GM18517 (cell line): ENCODE measurements at regions not wholly inside any gene's neighbourhood (a gene's known extent, or its start where the extent isn't known, plus 50 kb on each side); places are given as distances from the start of the nearest gene placed in this dataset.

Experiments
- ATAC-seq: cut with Tn5 transposase; IDR thresholded peaks from one replicate; pipeline ENCODE4 v1.9.1; 2021; ENCODE audit warnings: mild to moderate bottlenecking, moderate library complexity; ENCODE audit not compliant: unreplicated experiment

GRCh38 chr18:24530630-24531111 is 70.2 kb downstream of the HRH4 start:
- no peak for ATAC-seq

- ATAC-seq, result no peak
Observed at GRCh38 chr18:24534271-24534670, 73.8 kb downstream of the HRH4 start.

GRCh38 chr18:24534737-24535136 is 74.3 kb downstream of the HRH4 start:
- ATAC-seq, result no peak

DNA sequence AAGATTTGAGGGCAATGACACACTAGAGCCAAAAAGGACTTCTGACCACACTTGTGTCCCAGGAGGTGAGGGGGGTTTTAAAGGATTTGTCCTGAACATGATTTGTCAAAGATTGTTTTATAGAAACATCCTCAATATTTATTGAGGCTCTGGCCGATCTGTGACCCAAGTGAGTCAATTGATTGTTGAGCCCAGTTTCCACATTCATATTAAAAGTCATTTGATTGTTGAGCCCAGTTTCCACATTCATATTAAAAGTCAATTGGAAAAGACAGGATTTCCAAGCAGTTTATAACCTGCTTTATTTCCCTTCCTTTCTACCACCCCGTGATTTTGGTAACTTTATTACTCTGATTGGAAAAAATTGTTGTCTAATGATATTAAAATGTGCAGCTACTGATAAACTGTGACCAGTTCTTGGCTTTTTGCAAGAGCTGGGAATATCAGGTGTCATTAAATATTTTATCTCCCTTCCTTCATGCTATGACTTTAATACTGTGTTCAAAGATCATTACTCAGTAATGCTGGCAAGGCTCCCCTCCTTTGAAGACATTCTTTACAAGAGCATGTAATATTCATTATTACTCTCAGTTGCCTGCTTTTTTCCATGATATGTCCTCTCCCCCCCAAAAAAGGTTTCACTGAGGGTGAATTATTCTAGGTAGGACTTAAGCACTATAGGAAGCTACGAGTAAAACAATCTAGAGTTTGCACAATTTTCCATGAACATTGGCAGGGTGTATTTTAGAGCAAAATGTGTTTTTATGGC is 75.3 kb downstream of the HRH4 start:
- no peak for ATAC-seq

DNA sequence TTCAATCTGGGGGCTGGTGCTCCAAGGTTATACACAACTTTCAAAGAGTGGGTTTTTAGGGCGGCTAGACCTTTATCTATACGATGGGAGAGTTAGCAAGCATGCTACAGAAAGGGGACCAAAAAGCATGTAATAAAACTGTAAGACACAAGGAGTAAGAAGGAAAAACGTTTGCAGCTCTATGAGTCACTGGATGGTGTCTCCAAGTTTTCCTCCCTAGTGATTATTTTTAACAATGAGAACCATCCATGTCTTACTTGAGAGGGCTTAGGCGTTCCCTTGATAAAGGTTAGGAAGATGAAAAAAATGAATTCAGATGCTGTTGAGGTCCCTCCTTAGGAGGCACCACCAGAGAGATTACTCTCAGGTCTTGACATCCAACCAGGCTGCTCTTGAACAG is 75.9 kb downstream of the HRH4 start:
- ATAC-seq, result no peak

DNA sequence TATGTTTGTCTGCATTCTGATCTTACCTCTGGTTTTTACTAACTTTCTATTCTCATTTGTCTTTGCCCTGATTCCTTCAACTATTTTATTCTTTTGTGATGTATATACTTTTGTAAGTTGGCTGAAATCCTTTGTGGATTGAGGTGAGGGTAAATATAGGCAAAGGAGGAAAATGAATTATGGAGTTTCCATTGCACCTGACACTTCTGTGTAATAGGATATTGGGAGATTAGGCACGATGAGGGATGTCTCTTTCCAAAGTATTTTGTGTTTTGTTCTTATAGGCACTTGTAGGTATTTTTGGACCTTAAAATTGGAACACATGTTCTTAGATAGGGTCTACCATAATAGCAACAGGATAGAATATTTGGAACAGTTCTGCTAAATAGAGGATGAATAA is 76.4 kb downstream of the HRH4 start:
- no peak for ATAC-seq

DNA sequence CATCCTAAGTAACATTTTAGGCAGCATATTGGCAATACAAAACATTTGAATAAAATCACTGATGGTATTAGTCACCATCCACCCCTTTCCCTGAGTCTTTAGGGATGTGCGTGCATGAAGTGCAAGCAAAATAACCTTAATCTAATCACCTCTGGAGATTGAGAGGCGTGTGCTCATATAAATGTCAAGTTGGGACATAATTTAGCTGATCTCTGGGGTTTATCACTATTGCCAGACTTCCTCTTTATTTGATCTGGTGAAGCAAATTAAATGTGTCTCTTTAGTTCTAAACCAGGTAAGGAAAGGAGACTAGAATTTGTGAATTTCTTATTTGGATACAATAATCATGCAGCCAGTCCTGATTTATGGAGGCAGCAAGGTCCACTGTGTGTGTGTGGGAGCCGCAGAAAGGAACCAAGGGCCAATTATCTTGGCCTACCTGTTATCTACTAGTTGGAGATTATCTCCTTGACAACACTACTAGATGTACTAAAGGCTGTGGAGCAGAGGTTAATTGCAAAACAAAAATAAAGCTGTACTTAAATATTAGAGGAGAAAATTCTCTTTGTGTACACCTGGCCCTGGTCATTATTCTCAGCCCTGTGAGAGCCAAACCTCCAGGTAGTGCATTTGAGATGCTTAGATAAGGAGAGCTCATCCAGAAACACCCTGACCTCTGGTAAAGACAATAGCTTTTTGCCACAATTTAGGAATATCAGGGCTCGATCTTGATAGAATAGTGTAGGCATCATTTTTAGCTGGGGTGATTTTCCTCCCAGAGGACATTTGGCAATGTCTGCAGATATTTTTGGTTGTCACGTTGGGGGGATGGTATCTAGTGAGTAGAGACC is 78.2 kb downstream of the HRH4 start:
- ATAC-seq, result no peak

- ATAC-seq, result no peak
Observed at GRCh38 chr18:24539866-24540617, 79.6 kb downstream of the HRH4 start.

DNA sequence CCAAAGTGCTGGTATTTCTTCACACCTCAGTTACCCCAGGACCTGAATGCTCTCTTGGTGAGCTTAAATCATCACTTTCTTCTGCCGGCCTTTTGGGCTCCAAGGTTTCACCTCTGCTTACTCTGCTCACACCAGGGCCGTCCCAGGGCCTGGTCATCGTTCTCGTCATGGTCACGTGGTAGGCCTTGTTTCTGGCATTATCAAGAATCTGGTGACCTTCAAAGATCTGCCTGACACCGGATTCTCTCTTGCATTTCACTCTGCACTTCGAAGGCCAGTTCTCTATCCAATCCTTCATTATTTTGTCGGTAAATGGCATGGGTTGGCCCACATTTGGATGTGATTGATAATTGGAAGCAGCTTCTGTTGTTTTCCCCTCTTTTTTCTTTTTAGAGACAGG is 80.5 kb downstream of the HRH4 start:
- no peak for ATAC-seq

GRCh38 chr18:24543086-24543794 is 82.8 kb downstream of the HRH4 start:
- no peak for ATAC-seq

DNA sequence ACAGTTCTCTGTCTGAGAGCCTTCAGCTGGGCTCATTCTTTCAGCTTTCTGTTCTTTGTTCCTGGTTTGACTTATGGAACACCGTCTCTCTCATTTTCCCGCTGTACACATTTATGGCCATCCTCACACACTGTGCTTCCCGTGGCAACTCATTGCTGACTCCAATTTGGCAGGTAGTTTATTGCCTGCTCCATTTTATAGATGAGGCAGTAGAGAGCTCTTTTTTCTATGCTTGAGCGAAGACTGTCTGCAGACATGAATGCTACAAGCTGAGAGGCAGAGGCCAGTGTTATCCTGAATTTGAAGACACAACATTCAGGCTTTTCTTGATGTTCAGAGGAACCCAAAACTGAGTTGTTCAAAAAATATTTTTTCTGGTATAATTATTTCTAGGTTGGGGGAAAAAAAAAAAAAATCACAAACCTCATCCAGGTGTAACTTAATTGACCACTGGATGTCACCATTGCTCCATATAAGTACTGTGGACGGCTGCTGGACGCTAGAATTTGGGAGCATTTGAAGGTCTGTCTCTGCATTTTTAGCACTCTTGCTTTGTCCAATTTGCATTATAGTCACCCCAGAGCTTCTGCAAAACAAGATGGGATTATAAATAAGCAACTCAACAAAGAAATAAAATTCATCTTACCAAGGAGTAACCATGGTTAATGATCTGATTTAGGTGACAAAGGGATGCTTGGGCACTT is 83.5 kb downstream of the HRH4 start:
- ATAC-seq, result no peak

DNA sequence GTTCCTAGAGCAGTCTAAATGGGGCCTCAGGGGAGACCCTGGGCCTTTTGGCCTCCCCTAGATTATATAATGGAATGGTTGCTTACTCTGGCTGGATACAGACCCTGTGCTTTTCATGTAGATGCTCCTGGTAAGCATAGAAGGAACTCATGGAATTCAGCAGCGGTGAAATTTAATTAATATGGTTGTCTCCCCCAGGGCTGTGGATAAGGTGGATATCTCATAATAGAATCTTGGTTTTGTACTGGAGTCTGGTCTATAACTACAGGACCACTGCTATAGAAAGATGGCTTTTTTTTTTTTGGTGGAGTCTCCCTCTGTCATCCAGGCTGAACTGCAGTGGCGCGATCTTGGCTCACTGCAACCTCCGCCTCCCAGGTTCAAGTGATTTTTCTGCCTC is 84.5 kb downstream of the HRH4 start:
- ATAC-seq, result no peak

GRCh38 chr18:24545651-24546050 is 85.2 kb downstream of the HRH4 start:
- no peak for ATAC-seq

GRCh38 chr18:24546307-24546706 is 85.9 kb downstream of the HRH4 start:
- no peak for ATAC-seq

DNA sequence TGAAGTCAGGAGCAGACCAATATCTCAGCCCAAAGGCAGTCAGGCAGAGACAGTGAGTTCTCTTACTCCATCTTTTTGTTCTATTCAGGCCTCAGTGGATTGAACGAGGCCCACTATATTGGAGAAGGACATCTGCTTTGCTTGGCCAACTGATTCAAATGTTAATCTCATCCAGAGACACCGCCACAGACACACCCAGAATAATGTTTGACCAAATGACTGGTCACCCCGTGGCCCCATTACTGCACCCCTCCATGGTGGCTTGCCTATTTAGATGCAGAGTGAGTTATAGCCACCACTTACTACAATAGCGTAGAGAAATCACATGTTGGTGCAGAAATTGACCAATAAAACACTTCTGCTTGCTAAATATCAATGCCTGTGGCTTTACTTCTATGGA is 88.1 kb downstream of the HRH4 start:
- ATAC-seq, result no peak

GRCh38 chr18:24552218-24552617 is 91.8 kb downstream of the HRH4 start:
- no peak for ATAC-seq

GRCh38 chr18:24553571-24554285 is 93.3 kb downstream of the HRH4 start:
- no peak for ATAC-seq

DNA sequence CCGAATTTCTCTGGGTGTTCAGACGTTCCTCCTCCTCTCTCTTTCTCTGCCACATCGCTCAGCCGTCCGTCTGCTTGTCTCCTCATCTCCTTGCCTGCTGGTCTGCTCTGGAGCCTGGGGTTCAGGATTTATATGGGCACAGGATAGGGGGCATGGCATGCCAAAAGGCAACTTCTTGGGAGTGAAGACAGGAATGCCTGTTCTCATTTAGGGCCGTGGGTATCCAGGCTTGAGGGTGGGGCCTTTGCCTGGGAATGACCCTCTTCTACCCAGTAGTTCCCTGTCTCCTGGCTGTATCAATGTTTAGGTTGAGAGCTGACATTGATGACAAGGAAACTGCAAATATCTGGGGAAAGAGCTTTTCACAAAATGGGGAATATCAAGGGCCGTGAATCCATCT is 98.0 kb downstream of the HRH4 start:
- ATAC-seq, result no peak

- ATAC-seq, result no peak
Observed at GRCh38 chr18:24559526-24559925, 99.1 kb downstream of the HRH4 start.
